GM12878 (cell line): ENCODE measurements at regions not wholly inside any gene's neighbourhood (a gene's known extent, or its start where the extent isn't known, plus 50 kb on each side); places are given as distances from the start of the nearest gene placed in this dataset.

Source experiments
- E4F1 ChIP-seq: fragments of 450-650 bp; IDR thresholded peaks from 2 replicates; pipeline ENCODE4 v1.6.1; 2018; ENCODE audit warnings: borderline replicate concordance, mild to moderate bottlenecking; ENCODE audit not compliant: partially characterized antibody
- HDAC6 ChIP-seq: fragments of 200-600 bp; sonication (generic); IDR thresholded peaks from one replicate; pipeline ENCODE4 v1.8.0; 2017; ENCODE audit warnings: antibody characterized with exemption; ENCODE audit not compliant: unreplicated experiment
- MAX ChIP-seq: IDR thresholded peaks from 2 replicates; pipeline ENCODE4 v1.6.1; 2012; ENCODE audit warnings: low read depth, low read length, improper control_type of control experiment
- MXI1 ChIP-seq: fragments of 150-350 bp; IDR thresholded peaks from 2 replicates; pipeline ENCODE4 v1.6.1; 2011; ENCODE audit warnings: low read depth, mild to moderate bottlenecking, inconsistent platforms, low read length, improper control_type of control experiment
- SP1 ChIP-seq: IDR thresholded peaks from one replicate; pipeline ENCODE4 v1.6.1; 2011; ENCODE audit warnings: low read depth, low read length
- TF ChIP-seq, protein P1 (sequence below): fragments of 450-650 bp; IDR thresholded peaks from 2 replicates; pipeline ENCODE4 v1.6.1; 2017; ENCODE audit warnings: mild to moderate bottlenecking, moderate library complexity

DNA sequence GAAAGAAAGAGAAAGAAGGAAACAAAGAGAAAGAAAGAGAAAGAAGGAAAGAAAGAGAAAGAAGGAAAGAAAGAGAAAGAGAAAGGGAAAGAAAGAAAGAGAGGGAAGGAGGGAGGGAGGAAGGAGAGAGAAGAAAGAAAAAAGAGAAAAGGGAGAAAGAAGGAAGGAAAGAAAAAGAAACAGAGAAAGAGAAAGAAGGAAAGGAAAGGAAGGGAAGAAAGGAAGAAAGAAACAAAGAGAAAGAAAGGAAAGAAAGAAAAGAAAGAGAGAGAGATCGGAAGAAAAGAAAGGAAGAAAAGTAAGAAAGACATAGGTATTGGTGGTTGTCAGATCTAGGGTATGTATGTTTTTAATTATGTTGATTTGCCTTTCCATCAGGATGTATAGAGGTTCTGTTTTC is 342.3 kb downstream of the FOXG1 start:
- TF ChIP-seq, protein P1, sequence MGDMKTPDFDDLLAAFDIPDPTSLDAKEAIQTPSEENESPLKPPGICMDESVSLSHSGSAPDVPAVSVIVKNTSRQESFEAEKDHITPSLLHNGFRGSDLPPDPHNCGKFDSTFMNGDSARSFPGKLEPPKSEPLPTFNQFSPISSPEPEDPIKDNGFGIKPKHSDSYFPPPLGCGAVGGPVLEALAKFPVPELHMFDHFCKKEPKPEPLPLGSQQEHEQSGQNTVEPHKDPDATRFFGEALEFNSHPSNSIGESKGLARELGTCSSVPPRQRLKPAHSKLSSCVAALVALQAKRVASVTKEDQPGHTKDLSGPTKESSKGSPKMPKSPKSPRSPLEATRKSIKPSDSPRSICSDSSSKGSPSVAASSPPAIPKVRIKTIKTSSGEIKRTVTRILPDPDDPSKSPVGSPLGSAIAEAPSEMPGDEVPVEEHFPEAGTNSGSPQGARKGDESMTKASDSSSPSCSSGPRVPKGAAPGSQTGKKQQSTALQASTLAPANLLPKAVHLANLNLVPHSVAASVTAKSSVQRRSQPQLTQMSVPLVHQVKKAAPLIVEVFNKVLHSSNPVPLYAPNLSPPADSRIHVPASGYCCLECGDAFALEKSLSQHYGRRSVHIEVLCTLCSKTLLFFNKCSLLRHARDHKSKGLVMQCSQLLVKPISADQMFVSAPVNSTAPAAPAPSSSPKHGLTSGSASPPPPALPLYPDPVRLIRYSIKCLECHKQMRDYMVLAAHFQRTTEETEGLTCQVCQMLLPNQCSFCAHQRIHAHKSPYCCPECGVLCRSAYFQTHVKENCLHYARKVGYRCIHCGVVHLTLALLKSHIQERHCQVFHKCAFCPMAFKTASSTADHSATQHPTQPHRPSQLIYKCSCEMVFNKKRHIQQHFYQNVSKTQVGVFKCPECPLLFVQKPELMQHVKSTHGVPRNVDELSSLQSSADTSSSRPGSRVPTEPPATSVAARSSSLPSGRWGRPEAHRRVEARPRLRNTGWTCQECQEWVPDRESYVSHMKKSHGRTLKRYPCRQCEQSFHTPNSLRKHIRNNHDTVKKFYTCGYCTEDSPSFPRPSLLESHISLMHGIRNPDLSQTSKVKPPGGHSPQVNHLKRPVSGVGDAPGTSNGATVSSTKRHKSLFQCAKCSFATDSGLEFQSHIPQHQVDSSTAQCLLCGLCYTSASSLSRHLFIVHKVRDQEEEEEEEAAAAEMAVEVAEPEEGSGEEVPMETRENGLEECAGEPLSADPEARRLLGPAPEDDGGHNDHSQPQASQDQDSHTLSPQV = no peak
- TF ChIP-seq SP1 (no peak), MXI1 (no peak), E4F1 (no peak), HDAC6 (no peak), MAX (no peak)
